Calu3 (cell line): ENCODE measurements at regions not wholly inside any gene's neighbourhood (a gene's known extent, or its start where the extent isn't known, plus 50 kb on each side); places are given as distances from the start of the nearest gene placed in this dataset.

ENCODE experiments used
- BruUV-seq: library from RNA; stranded (reverse); fragments of 400-500 nt; replicated peaks from 2 replicates; lab custom pipeline; 2021; lab: Mats Ljungman, UMichigan
- CTCF ChIA-PET: fragments of 300-600 bp; sonication (Branson Sonifier 250); formaldehyde crosslinking; loops from one replicate; lab custom pipeline; 2022; ENCODE audit warnings: antibody characterized with exemption; lab: Charles Lee
- DNase-seq: peaks from one replicate; pipeline ENCODE4 v3.0.0; 2022
- H3K27ac Mint-ChIP-seq: one replicate; pipeline ENCODE4 v1.8.0; 2022; ENCODE audit warnings: mixed read lengths; ENCODE audit not compliant: unreplicated experiment
- H3K27me3 Mint-ChIP-seq: one replicate; pipeline ENCODE4 v1.8.0; 2022; ENCODE audit warnings: mixed read lengths; ENCODE audit not compliant: unreplicated experiment
- H3K36me3 Mint-ChIP-seq: one replicate; pipeline ENCODE4 v1.8.0; 2022; ENCODE audit warnings: mild to moderate bottlenecking, moderate library complexity, mixed read lengths; ENCODE audit not compliant: insufficient read depth, unreplicated experiment
- H3K4me1 Mint-ChIP-seq: one replicate; pipeline ENCODE4 v1.8.0; 2022; ENCODE audit warnings: mild to moderate bottlenecking, low read depth, mixed read lengths; ENCODE audit not compliant: unreplicated experiment
- H3K4me3 Mint-ChIP-seq: one replicate; pipeline ENCODE4 v1.8.0; 2022; ENCODE audit warnings: mild to moderate bottlenecking, low read depth, moderate library complexity, mixed read lengths; ENCODE audit not compliant: unreplicated experiment
- H3K9me3 Mint-ChIP-seq: one replicate; pipeline ENCODE4 v1.8.0; 2022; ENCODE audit warnings: low read depth, mixed read lengths; ENCODE audit not compliant: unreplicated experiment
- intact Hi-C: fragments of 100-400 bp; cut with micrococcal nuclease; formaldehyde crosslinking; loops from one replicate; pipeline ENCODE4 v1.10.0; 2022; ENCODE audit not compliant: unreplicated experiment
- TF ChIP-seq, protein P1 (sequence below): fragments of 200-600 bp; IDR thresholded peaks from one replicate; pipeline ENCODE4 v1.8.0; 2022; ENCODE audit warnings: antibody characterized with exemption; ENCODE audit not compliant: unreplicated experiment

DNA sequence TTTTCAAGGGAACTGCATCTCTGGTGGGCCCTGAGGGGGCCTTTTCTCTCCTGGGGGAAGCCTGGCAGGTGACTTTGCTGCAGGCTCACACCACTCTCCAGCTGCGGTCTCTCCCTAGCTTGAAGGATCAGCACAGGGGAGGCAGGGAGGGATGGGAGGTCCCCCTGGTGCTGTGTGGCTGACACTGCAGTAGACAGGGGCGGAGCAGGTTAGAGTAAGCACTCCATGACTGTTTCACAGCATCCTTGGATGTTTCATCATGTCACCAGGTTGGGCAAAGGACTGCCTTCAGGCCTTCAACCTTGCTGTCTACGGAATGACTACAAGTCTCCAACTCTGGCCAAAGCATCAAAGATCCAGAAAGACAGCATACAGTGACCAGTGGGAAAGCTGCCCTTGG, 470.7 kb downstream of the CDK5RAP2 start:
- H3K4me3 Mint-ChIP-seq, result no peak overlapping the region
- H3K27ac Mint-ChIP-seq, result no peak overlapping the region
- CTCF ChIA-PET, result no interaction called here
- no TSS peak for BruUV-seq
- H3K27me3 Mint-ChIP-seq, result peaks cover 55% of the 10 kb centered on the region
- TF ChIP-seq, protein P1, sequence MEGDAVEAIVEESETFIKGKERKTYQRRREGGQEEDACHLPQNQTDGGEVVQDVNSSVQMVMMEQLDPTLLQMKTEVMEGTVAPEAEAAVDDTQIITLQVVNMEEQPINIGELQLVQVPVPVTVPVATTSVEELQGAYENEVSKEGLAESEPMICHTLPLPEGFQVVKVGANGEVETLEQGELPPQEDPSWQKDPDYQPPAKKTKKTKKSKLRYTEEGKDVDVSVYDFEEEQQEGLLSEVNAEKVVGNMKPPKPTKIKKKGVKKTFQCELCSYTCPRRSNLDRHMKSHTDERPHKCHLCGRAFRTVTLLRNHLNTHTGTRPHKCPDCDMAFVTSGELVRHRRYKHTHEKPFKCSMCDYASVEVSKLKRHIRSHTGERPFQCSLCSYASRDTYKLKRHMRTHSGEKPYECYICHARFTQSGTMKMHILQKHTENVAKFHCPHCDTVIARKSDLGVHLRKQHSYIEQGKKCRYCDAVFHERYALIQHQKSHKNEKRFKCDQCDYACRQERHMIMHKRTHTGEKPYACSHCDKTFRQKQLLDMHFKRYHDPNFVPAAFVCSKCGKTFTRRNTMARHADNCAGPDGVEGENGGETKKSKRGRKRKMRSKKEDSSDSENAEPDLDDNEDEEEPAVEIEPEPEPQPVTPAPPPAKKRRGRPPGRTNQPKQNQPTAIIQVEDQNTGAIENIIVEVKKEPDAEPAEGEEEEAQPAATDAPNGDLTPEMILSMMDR, result no peak
- no peaks in the 10 kb centered on the region for H3K9me3 Mint-ChIP-seq
- no peaks in the 10 kb centered on the region for H3K36me3 Mint-ChIP-seq
- intact Hi-C loops, result no loop called here
- no peaks in the 10 kb centered on the region for H3K4me1 Mint-ChIP-seq
- peak; percentile 7 for DNase-seq

DNA sequence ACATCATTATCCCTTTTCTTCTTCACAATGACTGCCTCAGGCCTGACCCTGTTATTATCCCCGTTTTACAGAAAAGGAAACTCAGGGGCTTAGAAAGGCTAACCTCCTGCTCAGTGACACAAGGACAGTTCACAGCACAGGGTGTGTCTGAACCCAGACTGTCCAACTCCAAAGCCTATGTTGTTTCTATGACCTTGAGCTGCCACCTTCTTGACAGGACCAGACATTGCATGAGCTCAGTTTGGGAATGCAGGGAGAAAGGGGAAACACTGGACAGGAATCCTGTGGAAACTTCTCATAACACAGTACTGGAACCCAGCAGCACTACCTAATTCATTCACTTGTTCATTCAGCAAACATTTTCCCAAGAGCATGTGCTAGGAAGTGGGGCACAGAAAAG, 472.8 kb downstream of the CDK5RAP2 start:
- Mint-ChIP-seq H3K4me1 (no peaks in the 10 kb centered on the region), H3K9me3 (no peaks in the 10 kb centered on the region), H3K27me3 (peaks cover 50% of the 10 kb centered on the region), H3K4me3 (no peak overlapping the region), H3K36me3 (no peaks in the 10 kb centered on the region), H3K27ac (no peak overlapping the region)
- BruUV-seq, result no TSS peak
- DNase-seq, result no peak
- CTCF ChIA-PET, result no interaction called here
- TF ChIP-seq, protein P1, result no peak
- intact Hi-C loops, result no loop called here

DNA sequence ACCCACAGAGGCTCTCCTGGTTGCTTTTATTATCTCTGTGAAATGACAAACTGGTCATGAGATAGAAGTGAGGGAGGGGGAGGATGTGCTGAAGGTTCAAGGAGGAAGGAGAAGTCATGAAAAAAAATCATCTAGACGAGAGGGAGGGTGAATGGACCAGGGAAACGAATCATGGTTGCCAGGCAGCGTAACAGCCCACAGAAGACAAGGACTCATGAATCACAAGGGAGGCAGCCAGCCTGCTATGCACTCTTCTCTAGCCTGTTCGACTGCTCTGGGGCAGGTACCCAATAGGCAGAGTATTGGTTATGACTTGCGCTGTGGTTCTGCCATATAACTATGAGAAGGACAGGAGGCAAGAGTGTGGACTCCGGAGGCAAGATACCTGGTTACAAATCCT, 475.2 kb downstream of the CDK5RAP2 start:
- Mint-ChIP-seq H3K36me3 (no peaks in the 10 kb centered on the region), H3K4me1 (no peaks in the 10 kb centered on the region), H3K4me3 (no peak overlapping the region), H3K27me3 (peaks cover 61% of the 10 kb centered on the region), H3K9me3 (no peaks in the 10 kb centered on the region), H3K27ac (no peak overlapping the region)
- no TSS peak for BruUV-seq
- DNase-seq, result no peak
- TF ChIP-seq, protein P1, result no peak
- intact Hi-C loops, result no loop called here
- CTCF ChIA-PET, result no interaction called here

DNA sequence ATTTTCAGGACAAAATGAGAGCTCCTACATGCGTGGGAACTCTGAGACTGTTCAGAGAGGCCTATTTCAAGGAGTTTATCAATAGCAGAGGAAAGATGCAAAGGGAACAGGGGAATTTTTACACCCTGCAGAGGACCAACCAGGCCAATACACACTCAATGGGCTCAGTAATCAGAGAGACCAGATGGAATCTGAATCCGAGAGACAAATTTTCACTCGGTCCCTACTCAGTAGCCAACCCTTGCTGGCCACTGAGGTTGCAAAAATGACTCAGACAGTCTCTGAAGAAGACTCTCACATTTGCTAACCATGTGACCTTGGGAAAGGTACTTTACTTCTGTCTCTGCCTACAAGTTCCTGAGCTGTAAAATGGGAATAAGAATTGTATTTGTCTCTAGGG, 479.4 kb downstream of the CDK5RAP2 start:
- CTCF ChIA-PET, result no interaction called here
- BruUV-seq, result no TSS peak

More for the DNA sequence above, 479.4 kb downstream of the CDK5RAP2 start:
- H3K4me3 Mint-ChIP-seq, result no peak overlapping the region
- TF ChIP-seq, protein P1, result no peak
- H3K27ac Mint-ChIP-seq, result no peak overlapping the region
- intact Hi-C loops, result no loop called here
- H3K36me3 Mint-ChIP-seq, result no peaks in the 10 kb centered on the region
- no peaks in the 10 kb centered on the region for H3K9me3 Mint-ChIP-seq
- no peaks in the 10 kb centered on the region for H3K4me1 Mint-ChIP-seq
- H3K27me3 Mint-ChIP-seq, result peaks cover 47% of the 10 kb centered on the region
- no peak for DNase-seq
